ENCODE measurements at regions not wholly inside any gene's neighbourhood (a gene's known extent, or its start where the extent isn't known, plus 50 kb on each side); places are given as distances from the start of the nearest gene placed in this dataset.

DNA sequence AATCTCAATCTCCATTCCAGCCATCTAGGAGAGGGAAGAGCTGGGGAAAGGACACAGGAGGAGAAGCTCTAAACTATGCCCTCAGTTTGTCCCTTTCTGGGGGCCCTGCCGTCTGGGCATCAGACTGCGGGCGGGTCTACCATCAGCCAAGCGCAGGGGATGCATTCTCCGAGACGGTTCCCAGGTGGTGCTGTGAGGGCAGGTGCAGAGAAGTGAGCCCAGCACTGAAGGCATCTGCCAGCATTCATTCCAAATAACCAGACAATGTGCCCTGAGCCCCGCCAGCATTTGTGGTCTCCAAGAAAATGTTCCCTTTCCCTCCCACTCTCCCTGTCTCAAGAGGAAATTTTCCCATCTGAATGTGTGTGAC is 265.7 kb downstream of the XXYLT1 start:
- TF ChIP-seq ZSCAN20 (CRISPR knock-in tag; IDR thresholded peaks at IDR 0.05) = no peak
- TF ChIP-seq RAD21 (conservative IDR thresholded peaks at IDR 0.05 in 1 of 2, IDR thresholded peaks at IDR 0.05 in 1 of 2) = no peak
- no peak for TF ChIP-seq FOSL2 (IDR thresholded peaks at IDR 0.05)
- no peak for TF ChIP-seq FOSL2 (CRISPR knock-in tag; IDR thresholded peaks at IDR 0.05)
- TF ChIP-seq, protein P1, sequence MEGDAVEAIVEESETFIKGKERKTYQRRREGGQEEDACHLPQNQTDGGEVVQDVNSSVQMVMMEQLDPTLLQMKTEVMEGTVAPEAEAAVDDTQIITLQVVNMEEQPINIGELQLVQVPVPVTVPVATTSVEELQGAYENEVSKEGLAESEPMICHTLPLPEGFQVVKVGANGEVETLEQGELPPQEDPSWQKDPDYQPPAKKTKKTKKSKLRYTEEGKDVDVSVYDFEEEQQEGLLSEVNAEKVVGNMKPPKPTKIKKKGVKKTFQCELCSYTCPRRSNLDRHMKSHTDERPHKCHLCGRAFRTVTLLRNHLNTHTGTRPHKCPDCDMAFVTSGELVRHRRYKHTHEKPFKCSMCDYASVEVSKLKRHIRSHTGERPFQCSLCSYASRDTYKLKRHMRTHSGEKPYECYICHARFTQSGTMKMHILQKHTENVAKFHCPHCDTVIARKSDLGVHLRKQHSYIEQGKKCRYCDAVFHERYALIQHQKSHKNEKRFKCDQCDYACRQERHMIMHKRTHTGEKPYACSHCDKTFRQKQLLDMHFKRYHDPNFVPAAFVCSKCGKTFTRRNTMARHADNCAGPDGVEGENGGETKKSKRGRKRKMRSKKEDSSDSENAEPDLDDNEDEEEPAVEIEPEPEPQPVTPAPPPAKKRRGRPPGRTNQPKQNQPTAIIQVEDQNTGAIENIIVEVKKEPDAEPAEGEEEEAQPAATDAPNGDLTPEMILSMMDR (IDR thresholded peaks at IDR 0.05) = no peak
- TF ChIP-seq, protein P2, sequence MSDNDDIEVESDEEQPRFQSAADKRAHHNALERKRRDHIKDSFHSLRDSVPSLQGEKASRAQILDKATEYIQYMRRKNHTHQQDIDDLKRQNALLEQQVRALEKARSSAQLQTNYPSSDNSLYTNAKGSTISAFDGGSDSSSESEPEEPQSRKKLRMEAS (IDR thresholded peaks at IDR 0.05) = no peak
- TF ChIP-seq HOXA7 (CRISPR knock-in tag; IDR thresholded peaks at IDR 0.05) = no peak
- TF ChIP-seq RARB (CRISPR knock-in tag; IDR thresholded peaks at IDR 0.05) = no peak
- no peak for TF ChIP-seq CEBPB (IDR thresholded peaks at IDR 0.05)

All from A549 (cell line).